DND-41 (cell line): ENCODE measurements at regions not wholly inside any gene's neighbourhood (a gene's known extent, or its start where the extent isn't known, plus 50 kb on each side); places are given as distances from the start of the nearest gene placed in this dataset.

Experiments used
- ATAC-seq: fragments of 200-7000 bp; cut with Tn5 transposase; 3 replicates; pipeline ENCODE4 v1.9.1; 2021; ENCODE audit warnings: low read depth; ENCODE audit not compliant: insufficient read depth
- DNase-seq: peaks from one replicate; pipeline ENCODE4 v3.0.0-alpha.2; 2020
- H2AFZ ChIP-seq: 2 replicates; pipeline ENCODE4 v1.6.0; 2012; ENCODE audit warnings: low read depth, low read length
- H3K27ac ChIP-seq: 2 replicates; pipeline ENCODE4 v1.5.1; 2012; ENCODE audit warnings: low read length, inconsistent platforms
- H3K27me3 ChIP-seq: fragments of 200-600 bp; sonication (generic); 2 replicates; pipeline ENCODE4 v1.6.0; 2012; ENCODE audit warnings: low read length, mild to moderate bottlenecking, inconsistent platforms; ENCODE audit not compliant: insufficient read depth, poor library complexity
- H3K36me3 ChIP-seq: 2 replicates; pipeline ENCODE4 v1.5.1; 2012; ENCODE audit warnings: low read length, inconsistent platforms; ENCODE audit not compliant: insufficient read depth
- H3K4me1 ChIP-seq: 2 replicates; pipeline ENCODE4 v1.5.1; 2012; ENCODE audit warnings: mild to moderate bottlenecking, low read length; ENCODE audit not compliant: insufficient read depth
- H3K4me2 ChIP-seq: 2 replicates; pipeline ENCODE4 v1.6.0; 2012; ENCODE audit warnings: mild to moderate bottlenecking, moderate library complexity, low read length, inconsistent platforms; ENCODE audit not compliant: insufficient read depth
- H3K4me3 ChIP-seq, 2 experiments: fragments of 200-600 bp in 1 of 2; shearing (Covaris generic) in 1 of 2; 2 replicates each; pipeline ENCODE4 v1.5.1; 2012 to 2016; ENCODE audit warnings: inconsistent platforms in 2 of 2, low read length in 2 of 2, mild to moderate bottlenecking in 2 of 2, low read depth in 1 of 2, moderate library complexity in 1 of 2
- H3K79me2 ChIP-seq: 2 replicates; pipeline ENCODE4 v1.6.0; 2012; ENCODE audit warnings: low read length, inconsistent platforms; ENCODE audit not compliant: insufficient read depth
- H3K9ac ChIP-seq: 2 replicates; pipeline ENCODE4 v1.6.0; 2012; ENCODE audit warnings: low read depth, mild to moderate bottlenecking, inconsistent platforms, low read length, moderate library complexity
- H3K9me3 ChIP-seq: 2 replicates; pipeline ENCODE4 v1.5.1; 2012; ENCODE audit warnings: low read length, moderate library complexity, mild to moderate bottlenecking, inconsistent platforms; ENCODE audit not compliant: insufficient read depth, severe bottlenecking
- H4K20me1 ChIP-seq: 2 replicates; pipeline ENCODE4 v1.6.0; 2012; ENCODE audit warnings: low read length; ENCODE audit not compliant: insufficient read depth
- CTCF ChIP-seq: IDR thresholded peaks from 2 replicates; pipeline ENCODE4 v1.5.1; 2012; ENCODE audit warnings: borderline replicate concordance, low read length, moderate library complexity, mild to moderate bottlenecking; ENCODE audit not compliant: poor library complexity, severe bottlenecking; ENCODE audit errors: extremely low read depth
- EZH2 ChIP-seq: IDR thresholded peaks from 3 replicates; pipeline ENCODE4 v1.6.1; 2012; ENCODE audit warnings: borderline replicate concordance, low read depth, mild to moderate bottlenecking, moderate library complexity, low read length, inconsistent platforms; ENCODE audit not compliant: severe bottlenecking

GRCh38 chr2:175633227-175633626 is 368.8 kb downstream of the LNPK start:
- Histone ChIP-seq H2AFZ (no peak overlapping the region), H3K36me3 (no peaks in the 10 kb centered on the region), H4K20me1 (no peaks in the 10 kb centered on the region), H3K27me3 (peaks cover 14% of the 10 kb centered on the region), H3K4me2 (no peak overlapping the region), H3K4me1 (no peaks in the 10 kb centered on the region), H3K79me2 (no peaks in the 10 kb centered on the region), H3K9me3 (no peaks in the 10 kb centered on the region), H3K9ac (no peak overlapping the region), H3K27ac (no peak overlapping the region), H3K4me3 (no peak overlapping the region)
- TF ChIP-seq EZH2 (no peak), CTCF (no peak)
- no peak for ATAC-seq
- no peak for DNase-seq

- Histone ChIP-seq H3K27ac (no peak overlapping the region), H3K79me2 (no peaks in the 10 kb centered on the region), H2AFZ (no peak overlapping the region), H3K9me3 (no peaks in the 10 kb centered on the region), H3K27me3 (peaks cover 23% of the 10 kb centered on the region), H4K20me1 (no peaks in the 10 kb centered on the region), H3K36me3 (no peaks in the 10 kb centered on the region), H3K4me2 (no peak overlapping the region), H3K4me3 (no peak overlapping the region), H3K9ac (no peak overlapping the region), H3K4me1 (no peaks in the 10 kb centered on the region)
- DNase-seq: no peak
- TF ChIP-seq CTCF (no peak), EZH2 (no peak)
- no peak for ATAC-seq
These were observed 370.8 kb downstream of the LNPK start for GRCh38 chr2:175631245-175631623.

GRCh38 chr2:175630280-175631244 is 371.5 kb downstream of the LNPK start:
- peaks cover 24% of the 10 kb centered on the region for H3K27me3 ChIP-seq
- H3K79me2 ChIP-seq: no peaks in the 10 kb centered on the region
- no peak for ATAC-seq
- no peak overlapping the region for H3K4me2 ChIP-seq
- no peaks in the 10 kb centered on the region for H3K36me3 ChIP-seq
- H4K20me1 ChIP-seq: no peaks in the 10 kb centered on the region
- no peak overlapping the region for H3K9ac ChIP-seq
- no peak overlapping the region for H2AFZ ChIP-seq
- H3K27ac ChIP-seq: no peak overlapping the region
- no peak overlapping the region for H3K4me3 ChIP-seq
- DNase-seq: no peak
- no peak for TF ChIP-seq CTCF
- TF ChIP-seq EZH2: no peak
- no peaks in the 10 kb centered on the region for H3K4me1 ChIP-seq
- H3K9me3 ChIP-seq: no peaks in the 10 kb centered on the region
